ENCODE measurements at regions not wholly inside any gene's neighbourhood (a gene's known extent, or its start where the extent isn't known, plus 50 kb on each side); places are given as distances from the start of the nearest gene placed in this dataset.
A peak's percentile ranks its signal among the peaks of the same experiment; 100 is the strongest.

DNA sequence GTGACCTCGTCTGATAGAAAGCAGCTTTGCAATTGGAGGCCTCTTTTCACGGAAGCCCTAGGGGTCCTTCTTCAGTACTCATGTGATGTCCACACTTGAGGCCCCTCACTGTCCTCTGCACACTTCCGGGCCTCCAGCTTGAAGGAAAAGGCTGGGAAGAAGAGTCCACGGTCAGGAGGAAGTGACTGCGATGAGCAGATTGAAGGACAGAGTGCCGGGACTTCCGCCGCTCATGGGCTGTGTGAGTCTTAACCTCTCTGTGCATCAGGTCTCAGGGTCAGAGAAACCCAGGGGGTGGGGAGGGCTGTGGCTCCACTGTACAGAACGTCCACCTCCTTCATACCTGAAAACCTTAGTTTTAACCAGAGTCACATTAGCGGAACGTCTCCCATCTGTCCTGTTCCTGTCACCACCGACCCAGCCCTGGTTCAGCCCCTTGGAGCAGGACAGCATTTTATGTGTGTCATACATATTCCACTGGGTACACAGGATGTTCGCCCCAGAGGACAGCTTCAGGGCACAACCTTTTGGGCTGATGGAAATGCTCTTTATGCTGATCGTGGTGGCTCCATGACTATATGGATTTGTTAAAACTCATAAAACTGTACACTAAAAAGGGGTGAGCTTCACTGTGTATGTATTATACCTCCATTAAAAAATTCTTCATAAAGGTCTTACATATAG is 51.0 kb upstream of the SORCS2 start:
- Histone ChIP-seq H3K4me3 (ENCODE audit: low read length in 3 of 3) (no peak overlapping the region), H3K36me3 (ENCODE audit: control insufficient read depth in 3 of 3, insufficient read depth in 3 of 3, low read length in 3 of 3) (no peaks in the 10 kb centered on the region), H3K9me3 (ENCODE audit: control insufficient read depth in 3 of 3, low read length in 3 of 3) (no peaks in the 10 kb centered on the region), H3K27ac (ENCODE audit: low read depth, low read length) (no peak overlapping the region), H3K4me1 (ENCODE audit: control insufficient read depth in 3 of 3, insufficient read depth in 3 of 3, low read length in 3 of 3) (peaks cover 0 to 3% (median 0%) of the 10 kb centered on the region in 3 donors), H3K9ac (ENCODE audit: low read depth in 1 of 3, low read length in 3 of 3) (no peak overlapping the region), H3K27me3 (ENCODE audit: control insufficient read depth in 3 of 3, insufficient read depth in 3 of 3, low read length in 3 of 3) (peaks cover 0 to 25% (median 6%) of the 10 kb centered on the region in 3 donors)

DNA sequence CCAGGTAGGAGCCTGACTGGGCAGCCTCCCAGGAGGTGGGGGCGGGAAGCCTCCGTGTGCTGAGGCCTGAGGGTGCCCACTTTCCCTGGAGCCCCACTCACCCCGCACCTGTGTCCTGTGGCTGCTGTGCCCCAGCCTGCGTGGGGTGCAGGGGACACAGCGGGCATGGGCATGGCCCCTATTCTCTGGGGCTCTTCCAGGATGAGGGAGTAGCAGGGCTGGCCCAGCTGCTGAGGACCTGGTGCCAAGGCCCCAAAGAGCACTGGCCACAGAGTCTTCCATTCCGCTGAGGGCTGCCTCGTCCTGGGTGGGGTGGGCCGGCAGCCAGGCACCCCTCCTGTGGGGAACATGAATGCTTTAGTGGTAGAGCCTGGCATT is 51.7 kb upstream of the SORCS2 start:
- Histone ChIP-seq H3K27ac (ENCODE audit: low read depth, low read length) (no peak overlapping the region), H3K36me3 (ENCODE audit: control insufficient read depth in 3 of 3, insufficient read depth in 3 of 3, low read length in 3 of 3) (no peaks in the 10 kb centered on the region), H3K4me3 (ENCODE audit: low read length in 3 of 3) (no peak overlapping the region), H3K9me3 (ENCODE audit: control insufficient read depth in 3 of 3, low read length in 3 of 3) (no peaks in the 10 kb centered on the region), H3K9ac (ENCODE audit: low read depth in 1 of 3, low read length in 3 of 3) (no peak overlapping the region), H3K27me3 (ENCODE audit: control insufficient read depth in 3 of 3, insufficient read depth in 3 of 3, low read length in 3 of 3) (peaks cover 0 to 25% (median 6%) of the 10 kb centered on the region in 3 donors), H3K4me1 (ENCODE audit: control insufficient read depth in 3 of 3, insufficient read depth in 3 of 3, low read length in 3 of 3) (peaks cover 0 to 3% (median 0%) of the 10 kb centered on the region in 3 donors)

DNA sequence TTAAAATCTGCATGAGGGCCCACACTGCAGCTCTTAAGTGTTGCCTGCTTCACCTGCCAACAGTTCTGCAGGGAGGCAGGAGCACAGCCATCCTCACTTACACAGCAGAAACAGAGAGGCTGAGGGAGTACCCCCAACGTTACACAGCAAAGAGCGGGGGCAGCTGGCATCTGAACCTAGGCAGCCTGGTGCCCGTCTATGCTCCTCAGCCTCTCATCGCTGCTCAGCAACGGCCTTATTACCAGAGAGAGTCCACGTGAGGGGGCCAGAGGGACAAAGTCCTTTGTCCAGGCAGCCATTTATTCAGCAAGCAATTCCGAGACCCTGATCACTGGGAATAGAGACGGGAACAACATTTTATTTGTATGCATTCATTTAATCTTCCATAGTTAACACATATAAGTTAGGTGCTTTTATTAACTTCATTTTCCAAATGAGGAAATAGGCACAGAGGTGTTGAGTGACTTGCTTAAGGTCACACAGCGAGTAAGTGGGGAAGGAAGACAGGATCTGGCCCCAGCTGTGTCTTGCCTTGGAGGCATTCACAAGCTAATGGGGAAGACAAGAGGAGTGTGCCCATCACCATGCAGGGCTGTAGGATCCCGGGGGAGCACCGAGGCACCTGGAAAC is 52.2 kb upstream of the SORCS2 start:
- Histone ChIP-seq H3K9ac (ENCODE audit: low read depth in 1 of 3, low read length in 3 of 3) (no peak overlapping the region), H3K27ac (ENCODE audit: low read depth, low read length) (no peak overlapping the region), H3K4me3 (ENCODE audit: low read length in 3 of 3) (no peak overlapping the region), H3K27me3 (ENCODE audit: control insufficient read depth in 3 of 3, insufficient read depth in 3 of 3, low read length in 3 of 3) (peaks cover 0 to 24% (median 6%) of the 10 kb centered on the region in 3 donors), H3K4me1 (ENCODE audit: control insufficient read depth in 3 of 3, insufficient read depth in 3 of 3, low read length in 3 of 3) (peaks cover 1 to 5% (median 2%) of the 10 kb centered on the region in 3 donors), H3K36me3 (ENCODE audit: control insufficient read depth in 3 of 3, insufficient read depth in 3 of 3, low read length in 3 of 3) (no peaks in the 10 kb centered on the region), H3K9me3 (ENCODE audit: control insufficient read depth in 3 of 3, low read length in 3 of 3) (no peaks in the 10 kb centered on the region)

DNA sequence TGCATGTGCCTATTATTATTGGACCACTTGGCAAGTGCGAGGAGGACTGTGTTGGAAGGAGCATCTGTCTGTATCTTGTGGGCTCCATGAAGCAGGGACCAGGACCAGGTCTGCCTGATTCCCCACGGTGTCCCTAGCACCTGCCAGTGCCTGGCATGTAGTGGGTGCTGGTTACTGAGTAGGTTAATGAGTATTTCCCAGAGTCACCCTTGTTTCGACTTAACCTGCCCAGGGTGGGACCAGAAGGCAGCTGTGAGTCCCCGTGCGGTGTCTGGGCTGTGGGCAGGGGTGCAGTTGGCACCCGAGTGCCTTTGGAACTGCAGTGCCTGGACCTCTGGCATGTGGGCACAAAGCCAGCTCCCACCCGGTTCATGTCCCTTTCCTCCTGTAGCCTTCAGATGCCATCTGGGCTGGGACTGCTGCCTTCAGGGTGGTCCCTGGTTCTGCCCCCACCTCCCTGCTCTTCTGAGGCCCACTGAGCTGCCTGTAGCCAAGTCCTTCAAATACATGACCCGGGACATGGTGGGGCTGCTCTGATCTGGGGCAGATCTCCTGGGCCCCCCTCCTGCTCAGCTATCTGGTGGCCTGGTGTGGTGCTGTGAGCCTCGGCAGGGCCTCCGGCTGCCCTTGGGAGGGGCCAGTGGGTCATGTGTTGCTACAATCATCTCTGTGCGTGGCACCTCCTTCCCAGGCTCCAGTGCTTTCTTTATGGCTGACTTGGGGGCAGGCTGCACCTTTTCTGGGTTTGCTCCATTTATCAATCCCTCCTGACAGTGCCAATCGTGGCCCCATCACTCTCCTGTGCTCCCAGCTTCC is 53.0 kb upstream of the SORCS2 start:
- Histone ChIP-seq H3K9ac (ENCODE audit: low read depth in 1 of 3, low read length in 3 of 3) (no peak overlapping the region), H3K27me3 (ENCODE audit: control insufficient read depth in 3 of 3, insufficient read depth in 3 of 3, low read length in 3 of 3) (peaks cover 0 to 22% (median 4%) of the 10 kb centered on the region in 3 donors)

DNA sequence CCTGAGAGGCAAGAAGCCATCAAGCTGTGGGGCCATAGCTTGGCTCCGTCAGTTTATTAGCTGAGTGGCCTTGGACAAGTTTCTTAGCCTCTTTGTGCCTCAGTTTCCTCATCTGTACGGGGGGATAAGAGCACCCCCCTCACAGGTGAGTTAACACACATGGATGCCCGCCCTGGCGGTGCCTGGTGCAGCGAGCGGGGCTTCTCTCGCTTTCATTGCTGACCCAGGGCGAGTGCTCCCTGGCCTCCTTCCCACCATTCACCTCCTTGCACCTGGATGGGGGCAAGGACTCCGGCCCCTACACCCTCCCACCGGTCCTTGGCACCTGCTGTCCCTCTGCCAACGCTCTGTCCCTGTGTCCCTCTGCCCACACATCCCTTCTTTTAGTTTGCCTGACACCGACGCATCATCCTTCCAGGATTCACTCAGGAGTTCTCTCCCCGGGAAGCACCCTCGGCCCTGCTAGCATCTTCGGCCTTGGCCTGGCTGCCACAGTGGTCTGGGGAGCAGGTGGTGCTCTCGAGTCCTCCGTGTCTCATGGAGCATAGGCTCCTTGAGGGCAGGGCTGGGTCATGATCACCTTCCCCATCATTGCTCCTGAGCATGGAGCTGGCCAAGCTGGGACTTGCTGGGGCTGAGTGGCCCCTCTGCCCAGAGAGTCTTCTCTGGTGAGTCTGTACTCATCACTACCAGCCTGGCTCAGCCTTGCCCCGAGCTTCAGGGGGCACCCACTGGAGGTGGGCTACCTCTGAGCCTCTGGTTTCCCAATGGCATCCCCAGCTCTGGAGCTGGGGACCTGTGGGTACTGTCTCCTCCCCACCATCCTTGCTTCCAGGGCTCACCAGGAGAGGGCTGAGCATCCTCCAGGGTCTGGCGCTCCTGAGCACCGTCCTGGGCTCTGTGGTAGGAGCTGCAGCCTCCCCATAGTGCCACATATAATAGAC is 53.8 kb upstream of the SORCS2 start:
- Histone ChIP-seq H3K36me3 (ENCODE audit: control insufficient read depth in 3 of 3, insufficient read depth in 3 of 3, low read length in 3 of 3) (no peaks in the 10 kb centered on the region), H3K9me3 (ENCODE audit: control insufficient read depth in 3 of 3, low read length in 3 of 3) (no peaks in the 10 kb centered on the region), H3K27ac (ENCODE audit: low read depth, low read length) (no peak overlapping the region), H3K27me3 (ENCODE audit: control insufficient read depth in 3 of 3, insufficient read depth in 3 of 3, low read length in 3 of 3) (peaks cover 0 to 22% (median 4%) of the 10 kb centered on the region in 3 donors), H3K4me1 (ENCODE audit: control insufficient read depth in 3 of 3, insufficient read depth in 3 of 3, low read length in 3 of 3) (peaks cover 5 to 6% (median 6%) of the 10 kb centered on the region in 3 donors), H3K9ac (ENCODE audit: low read depth in 1 of 3, low read length in 3 of 3) (no peak overlapping the region), H3K4me3 (ENCODE audit: low read length in 3 of 3) (no peak overlapping the region)

More for the DNA sequence above, 53.0 kb upstream of the SORCS2 start:
- no peaks in the 10 kb centered on the region for H3K9me3 ChIP-seq (ENCODE audit: control insufficient read depth in 3 of 3, low read length in 3 of 3)
- peaks cover 5 to 6% (median 6%) of the 10 kb centered on the region in 3 donors for H3K4me1 ChIP-seq (ENCODE audit: control insufficient read depth in 3 of 3, insufficient read depth in 3 of 3, low read length in 3 of 3)
- H3K27ac ChIP-seq (ENCODE audit: low read depth, low read length): no peak overlapping the region
- no peaks in the 10 kb centered on the region for H3K36me3 ChIP-seq (ENCODE audit: control insufficient read depth in 3 of 3, insufficient read depth in 3 of 3, low read length in 3 of 3)
- no peak overlapping the region for H3K4me3 ChIP-seq (ENCODE audit: low read length in 3 of 3)

DNA sequence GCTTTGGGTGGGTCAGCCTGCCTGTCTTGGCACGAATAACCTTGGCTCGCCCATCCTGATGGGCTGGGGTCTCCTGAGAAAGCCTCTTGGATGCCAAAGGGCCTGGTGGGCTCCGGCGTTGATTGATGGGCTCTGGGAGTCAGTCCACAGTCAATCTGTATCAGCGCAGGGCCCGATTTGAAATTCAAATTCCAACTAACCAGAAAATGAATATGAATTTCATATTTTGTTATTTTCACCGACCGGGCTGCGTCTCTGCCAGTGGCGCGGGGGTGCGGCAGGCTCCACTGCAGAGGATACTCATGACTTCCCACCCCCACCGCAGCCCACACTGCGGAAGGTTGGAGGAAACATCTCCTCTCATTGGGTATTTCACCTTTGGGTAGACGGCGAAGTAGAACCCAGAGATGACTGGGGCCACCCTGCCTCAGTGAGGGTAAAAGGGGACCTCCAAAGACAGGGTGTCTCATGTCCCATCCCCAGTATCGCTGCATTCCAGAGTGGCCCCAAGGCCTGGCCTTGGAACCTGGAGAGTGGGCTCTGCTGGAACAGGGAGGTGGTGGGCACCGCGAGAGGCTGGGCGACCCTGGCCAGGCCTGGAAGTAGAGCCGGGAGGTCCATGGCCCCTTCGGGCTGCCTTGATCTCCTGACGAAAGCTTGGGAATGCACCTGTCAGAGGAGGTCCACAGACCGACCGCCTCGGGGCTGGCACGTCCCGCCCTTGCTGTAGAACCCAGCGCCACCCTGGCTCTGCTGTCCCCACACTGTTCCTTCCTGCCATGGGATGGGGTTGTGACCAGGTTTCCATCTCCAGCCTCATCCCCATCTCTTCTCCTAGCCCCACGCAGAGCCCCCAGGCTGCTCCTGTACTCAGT is 54.8 kb upstream of the SORCS2 start:
- no peak overlapping the region for H3K9ac ChIP-seq (ENCODE audit: low read depth in 1 of 3, low read length in 3 of 3)
- peaks cover 5 to 6% (median 6%) of the 10 kb centered on the region in 3 donors for H3K4me1 ChIP-seq (ENCODE audit: control insufficient read depth in 3 of 3, insufficient read depth in 3 of 3, low read length in 3 of 3)
- peaks cover 0 to 22% (median 4%) of the 10 kb centered on the region in 3 donors for H3K27me3 ChIP-seq (ENCODE audit: control insufficient read depth in 3 of 3, insufficient read depth in 3 of 3, low read length in 3 of 3)
- no peak overlapping the region for H3K27ac ChIP-seq (ENCODE audit: low read depth, low read length)
- H3K36me3 ChIP-seq (ENCODE audit: control insufficient read depth in 3 of 3, insufficient read depth in 3 of 3, low read length in 3 of 3): no peaks in the 10 kb centered on the region
- H3K9me3 ChIP-seq (ENCODE audit: control insufficient read depth in 3 of 3, low read length in 3 of 3): no peaks in the 10 kb centered on the region
- H3K4me3 ChIP-seq (ENCODE audit: low read length in 3 of 3): no peak overlapping the region

DNA sequence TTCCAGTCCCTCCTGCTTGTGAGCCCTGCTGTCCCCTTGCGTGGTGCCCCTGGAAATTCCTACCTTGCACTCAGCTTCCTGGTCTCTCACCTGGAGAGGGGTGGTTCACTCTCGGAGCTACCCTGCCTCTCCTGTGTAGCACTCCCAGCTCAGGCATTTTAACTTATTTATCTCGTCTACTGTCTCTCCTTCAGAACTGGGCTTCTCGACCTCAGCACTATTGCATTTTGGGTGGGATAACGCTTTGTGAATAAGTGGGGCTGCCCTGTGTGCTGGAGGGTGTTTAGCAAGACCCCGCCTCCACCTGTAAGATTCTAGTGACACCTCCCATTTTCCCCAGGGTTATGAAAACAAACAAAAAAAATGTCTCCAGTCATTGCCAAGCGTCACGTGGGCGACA is 56.0 kb upstream of the SORCS2 start:
- Histone ChIP-seq H3K4me1 (ENCODE audit: control insufficient read depth in 3 of 3, insufficient read depth in 3 of 3, low read length in 3 of 3) (peaks cover 5 to 6% (median 6%) of the 10 kb centered on the region in 3 donors), H3K27me3 (ENCODE audit: control insufficient read depth in 3 of 3, insufficient read depth in 3 of 3, low read length in 3 of 3) (peaks cover 0 to 23% (median 4%) of the 10 kb centered on the region in 3 donors), H3K36me3 (ENCODE audit: control insufficient read depth in 3 of 3, insufficient read depth in 3 of 3, low read length in 3 of 3) (no peaks in the 10 kb centered on the region), H3K9me3 (ENCODE audit: control insufficient read depth in 3 of 3, low read length in 3 of 3) (no peaks in the 10 kb centered on the region), H3K4me3 (ENCODE audit: low read length in 3 of 3) (no peak overlapping the region), H3K27ac (ENCODE audit: low read depth, low read length) (no peak overlapping the region), H3K9ac (ENCODE audit: low read depth in 1 of 3, low read length in 3 of 3) (no peak overlapping the region)

DNA sequence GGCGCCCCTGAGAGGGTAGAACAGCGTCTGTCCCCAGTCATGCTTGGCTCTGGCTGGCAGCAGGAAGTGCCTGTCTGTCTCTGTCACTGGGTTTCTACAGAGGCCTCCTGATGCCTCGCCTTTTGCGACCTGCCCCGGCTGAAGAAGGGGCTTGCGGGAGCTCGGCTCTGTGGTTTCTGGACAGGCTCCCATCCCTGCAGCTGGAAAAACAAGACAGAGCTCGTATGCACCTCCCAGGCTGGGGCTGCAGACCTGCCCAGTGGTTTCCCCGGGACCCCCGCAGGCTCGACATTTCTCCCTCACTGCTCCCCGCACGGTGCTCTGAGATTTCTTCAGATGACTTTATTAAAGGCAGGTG is 57.0 kb upstream of the SORCS2 start:
- Histone ChIP-seq H3K4me3 (ENCODE audit: low read length in 3 of 3) (no peak overlapping the region), H3K9ac (ENCODE audit: low read depth in 1 of 3, low read length in 3 of 3) (peak overlapping the region in 1 of 3 donors; percentile 40), H3K4me1 (ENCODE audit: control insufficient read depth in 3 of 3, insufficient read depth in 3 of 3, low read length in 3 of 3) (peaks cover 5 to 6% (median 6%) of the 10 kb centered on the region in 3 donors), H3K9me3 (ENCODE audit: control insufficient read depth in 3 of 3, low read length in 3 of 3) (no peaks in the 10 kb centered on the region), H3K36me3 (ENCODE audit: control insufficient read depth in 3 of 3, insufficient read depth in 3 of 3, low read length in 3 of 3) (no peaks in the 10 kb centered on the region), H3K27ac (ENCODE audit: low read depth, low read length) (peak overlapping the region; percentile 36), H3K27me3 (ENCODE audit: control insufficient read depth in 3 of 3, insufficient read depth in 3 of 3, low read length in 3 of 3) (peaks cover 0 to 25% (median 4%) of the 10 kb centered on the region in 3 donors)

All from skeletal muscle tissue (tissue), 3 donors.